HepG2 (cell line): ENCODE measurements at regions not wholly inside any gene's neighbourhood (a gene's known extent, or its start where the extent isn't known, plus 50 kb on each side); places are given as distances from the start of the nearest gene placed in this dataset.

ENCODE experiments used
- ATAC-seq: fragments of 200-7000 bp; cut with Tn5 transposase; 3 replicates; pipeline ENCODE4 v1.9.1; 2020; ENCODE audit warnings: mild to moderate bottlenecking, moderate library complexity
- BruUV-seq: library from RNA; stranded (reverse); fragments of 400-500 nt; replicated peaks from 2 replicates; lab custom pipeline; 2021; lab: Mats Ljungman, UMichigan
- CTCF ChIA-PET: fragments of 300-600 bp; formaldehyde crosslinking; extraction: SDS; loops from one replicate; lab custom pipeline; 2021; ENCODE audit warnings: low total read pairs, inconsistent platforms, low intra/inter-chr PET ratio; lab: Yijun Ruan, JAX
- POLR2A ChIA-PET: fragments of 350-600 bp; sonication (Branson Sonifier 250); formaldehyde crosslinking; loops from one replicate; lab custom pipeline; 2020; ENCODE audit warnings: antibody characterized with exemption, inconsistent platforms; lab: Yijun Ruan, JAX
- DNase-seq: peaks from one replicate; pipeline ENCODE4 v3.0.0-alpha.2; 2015; ENCODE audit warnings: low spot score
- FAIRE-seq: peaks from 3 replicates; lab custom pipeline; 2011; peaks lifted over from hg19 to GRCh38; lab: Jason Lieb, UNC
- H2AFZ ChIP-seq: one replicate; pipeline ENCODE4 v1.6.1; 2011; ENCODE audit warnings: low read length, inconsistent platforms
- H3K27ac ChIP-seq: fragments of 300-600 bp; 3 replicates; pipeline ENCODE4 v1.8.0; 2011; ENCODE audit warnings: mixed run types, mild to moderate bottlenecking, mixed read lengths, low read length, inconsistent platforms; ENCODE audit not compliant: insufficient read depth; ENCODE audit errors: extremely low read length
- H3K27me3 ChIP-seq, 2 experiments: fragments of 200-600 bp in 1 of 2; 2 replicates in 1 of 2; 3 replicates in 1 of 2; pipeline versions ENCODE4 v1.6.0 to v1.8.0; 2011; ENCODE audit warnings: low read length in 2 of 2, mild to moderate bottlenecking in 2 of 2, moderate library complexity in 2 of 2, inconsistent platforms in 1 of 2; ENCODE audit not compliant: insufficient read depth in 2 of 2, control insufficient read depth in 1 of 2
- H3K36me3 ChIP-seq, 2 experiments: fragments of 200-600 bp in 1 of 2; replicated peaks in 1 of 2; 2 replicates in 1 of 2; 3 replicates in 1 of 2; pipeline versions ENCODE4 v1.5.1 to v1.8.0; 2011; ENCODE audit warnings: low read length in 2 of 2, inconsistent platforms in 1 of 2; ENCODE audit not compliant: insufficient read depth in 2 of 2, control insufficient read depth in 1 of 2
- H3K4me1 ChIP-seq: 2 replicates; pipeline ENCODE4 v1.5.1; 2012; ENCODE audit warnings: low read length, inconsistent platforms; ENCODE audit not compliant: insufficient read depth
- H3K4me2 ChIP-seq: 2 replicates; pipeline ENCODE4 v1.6.0; 2011; ENCODE audit warnings: low read depth, low read length, inconsistent platforms
- H3K4me3 ChIP-seq, 3 experiments: fragments of 200-600 bp in 1 of 3; sonication (generic), shearing (Covaris generic) in 1 of 3; replicated peaks in 1 of 3; 2 replicates each; pipeline ENCODE4 v1.5.1; 2011 to 2016; ENCODE audit warnings: low read length in 3 of 3, inconsistent platforms in 2 of 3, low read depth in 2 of 3, mild to moderate bottlenecking in 2 of 3, control low read depth in 1 of 3, mixed read lengths in 1 of 3; ENCODE audit not compliant: insufficient read depth in 1 of 3
- H3K79me2 ChIP-seq: one replicate; pipeline ENCODE4 v1.6.1; 2011; ENCODE audit warnings: low read length, inconsistent platforms; ENCODE audit not compliant: insufficient read depth
- H3K9ac ChIP-seq: 2 replicates; pipeline ENCODE4 v1.6.0; 2011; ENCODE audit warnings: mild to moderate bottlenecking, low read depth, low read length, inconsistent platforms; ENCODE audit not compliant: insufficient read depth
- H3K9me3 ChIP-seq: 2 replicates; pipeline ENCODE4 v1.5.1; 2012; ENCODE audit warnings: mild to moderate bottlenecking, low read length
- H4K20me1 ChIP-seq: 2 replicates; pipeline ENCODE4 v1.6.0; 2011; ENCODE audit warnings: inconsistent platforms, mild to moderate bottlenecking, low read length, moderate library complexity; ENCODE audit not compliant: insufficient read depth
- AGO1 ChIP-seq: fragments of 200-400 bp; formaldehyde crosslinking; IDR thresholded peaks from 2 replicates; pipeline ENCODE4 v1.6.1; 2017; ENCODE audit warnings: mild to moderate bottlenecking, low read depth, low read length, moderate library complexity; ENCODE audit not compliant: poor library complexity, severe bottlenecking
- AGO2 ChIP-seq: fragments of 200-400 bp; formaldehyde crosslinking; optimal IDR thresholded peaks from 2 replicates; pipeline ENCODE3; 2017; ENCODE audit warnings: mild to moderate bottlenecking, low read depth, low read length, moderate library complexity
- BRD4 ChIP-seq: sonication (generic); formaldehyde crosslinking; IDR thresholded peaks from 2 replicates; pipeline ENCODE4 v1.4.0; 2020; ENCODE audit warnings: missing genetic modification reagents
- KLF12 ChIP-seq: sonication (generic); formaldehyde crosslinking; IDR thresholded peaks from 2 replicates; pipeline ENCODE4 v1.4.0; 2020; ENCODE audit warnings: missing genetic modification reagents, borderline replicate concordance
- NFYB ChIP-seq: sonication (generic); formaldehyde crosslinking; IDR thresholded peaks from 2 replicates; pipeline ENCODE4 v1.4.0; 2020; ENCODE audit warnings: missing genetic modification reagents
- NFYC ChIP-seq: IDR thresholded peaks from 2 replicates; pipeline ENCODE4 v1.6.1; 2016; ENCODE audit warnings: missing genetic modification reagents, missing compliant biosample characterization
- RAD21 ChIP-seq: fragments of 450-650 bp; formaldehyde crosslinking; IDR thresholded peaks from 2 replicates; pipeline ENCODE4 v1.5.0; 2020; ENCODE audit warnings: mild to moderate bottlenecking
- RBAK ChIP-seq: sonication (generic); formaldehyde crosslinking; IDR thresholded peaks from 2 replicates; pipeline ENCODE4 v1.5.1; 2020; ENCODE audit warnings: mild to moderate bottlenecking, missing genetic modification reagents
- RBM39 ChIP-seq: fragments of 200-400 bp; formaldehyde crosslinking; IDR thresholded peaks from one replicate; pipeline ENCODE4 v1.6.1; 2018; ENCODE audit warnings: antibody characterized with exemption, mild to moderate bottlenecking, low read depth, low read length; ENCODE audit not compliant: poor library complexity, severe bottlenecking
- TFDP1 ChIP-seq: IDR thresholded peaks from 2 replicates; pipeline ENCODE4 v1.6.1; 2016; ENCODE audit warnings: missing compliant biosample characterization, missing genetic modification reagents, borderline replicate concordance
- THAP11 ChIP-seq: IDR thresholded peaks from 2 replicates; pipeline ENCODE4 v1.6.1; 2016; ENCODE audit warnings: missing biosample characterization, missing genetic modification reagents
- XBP1 ChIP-seq: sonication (generic); formaldehyde crosslinking; IDR thresholded peaks from 2 replicates; pipeline ENCODE4 v1.5.0; 2020; ENCODE audit warnings: missing genetic modification reagents
- YEATS2 ChIP-seq: sonication (generic); formaldehyde crosslinking; IDR thresholded peaks from 2 replicates; pipeline ENCODE4 v1.4.0; 2020; ENCODE audit warnings: missing genetic modification reagents, borderline replicate concordance
- ZFP36L1 ChIP-seq: sonication (generic); formaldehyde crosslinking; IDR thresholded peaks from 2 replicates; pipeline ENCODE4 v1.8.0; 2022; ENCODE audit warnings: mild to moderate bottlenecking, missing genetic modification reagents, moderate library complexity
- ZKSCAN8 ChIP-seq: IDR thresholded peaks from 2 replicates; pipeline ENCODE4 v1.6.1; 2016; ENCODE audit warnings: borderline replicate concordance, missing genetic modification reagents, missing compliant biosample characterization
- ZNF143 ChIP-seq: sonication (generic); formaldehyde crosslinking; IDR thresholded peaks from 2 replicates; pipeline ENCODE4 v1.4.0; 2020; ENCODE audit warnings: missing genetic modification reagents
- ZNF253 ChIP-seq: sonication (generic); formaldehyde crosslinking; IDR thresholded peaks from 2 replicates; pipeline ENCODE4 v1.8.0; 2022; ENCODE audit warnings: mild to moderate bottlenecking, missing genetic modification reagents, borderline replicate concordance
- ZNF510 ChIP-seq: sonication (generic); formaldehyde crosslinking; IDR thresholded peaks from 2 replicates; pipeline ENCODE4 v1.4.0; 2020; ENCODE audit warnings: low read depth, mild to moderate bottlenecking, missing genetic modification reagents
- ZNF574 ChIP-seq: sonication (generic); formaldehyde crosslinking; IDR thresholded peaks from 2 replicates; pipeline ENCODE4 v1.4.0; 2020; ENCODE audit warnings: missing genetic modification reagents
- ZNF691 ChIP-seq: sonication (generic); formaldehyde crosslinking; IDR thresholded peaks from 2 replicates; pipeline ENCODE4 v1.4.0; 2020; ENCODE audit warnings: missing genetic modification reagents, low read depth, mild to moderate bottlenecking, borderline replicate concordance
- ZNF883 ChIP-seq: sonication (generic); formaldehyde crosslinking; IDR thresholded peaks from 2 replicates; pipeline ENCODE4 v1.5.1; 2020; ENCODE audit warnings: mild to moderate bottlenecking, missing genetic modification reagents; ENCODE audit errors: not compliant biosample characterization
- WGBS: methylation state at CpG from one replicate; pipeline ENCODE4 v1.1.6; 2017; ENCODE audit warnings: low lambda C conversion rate; 5-methylcytosine and 5-hydroxymethylcytosine counted together
- in situ Hi-C: cut with HindIII; loops from 2 replicates; pipeline ENCODE4 v1.10.0; 2017; ENCODE audit warnings: low pct_unique_long_range_greater_than_20kb; ENCODE audit not compliant: extremely low pct_ligation_motif_present
- intact Hi-C: fragments of 100-400 bp; cut with micrococcal nuclease; formaldehyde crosslinking; loops from one replicate; pipeline ENCODE4 v1.10.0; 2022; ENCODE audit not compliant: unreplicated experiment

- H3K9ac ChIP-seq = no peak overlapping the region
- H3K4me2 ChIP-seq = no peak overlapping the region
- H4K20me1 ChIP-seq = no peaks in the 10 kb centered on the region
- CTCF ChIA-PET = no interaction called here
- H2AFZ ChIP-seq = no peak overlapping the region
- intact Hi-C loops (no loop called here), in situ Hi-C loops (no loop called here)
- WGBS = 17% methylated on average over 2 of the region's 9 CpGs
- no peaks in the 10 kb centered on the region for H3K9me3 ChIP-seq
- H3K27ac ChIP-seq = no peak overlapping the region
- DNase-seq (no peak), FAIRE-seq (no peak), ATAC-seq (no peak)
- no peaks in the 10 kb centered on the region for H3K36me3 ChIP-seq
- H3K4me1 ChIP-seq = peaks cover 38% of the 10 kb centered on the region
- POLR2A ChIA-PET = no interaction called here
- H3K79me2 ChIP-seq = no peaks in the 10 kb centered on the region
- H3K27me3 ChIP-seq = peaks cover 2 to 46% of the 10 kb centered on the region in 2 experiments
- BruUV-seq = no TSS peak
- no peak overlapping the region for H3K4me3 ChIP-seq
- TF ChIP-seq TFDP1 (CRISPR knock-in tag) = no peak
- peak; percentile 41; the same call in 1 of the 2 replicates for TF ChIP-seq NFYC
- no peak for TF ChIP-seq ZFP36L1 (CRISPR knock-in tag)
- TF ChIP-seq RAD21 (CRISPR knock-in tag) = no peak
- TF ChIP-seq AGO2 = no peak
- TF ChIP-seq ZNF691 (CRISPR knock-in tag) = no peak
- no peak for TF ChIP-seq RBM39
- TF ChIP-seq XBP1 = no peak
- no peak for TF ChIP-seq AGO1
- peak; percentile 89; the same call in 1 of the 2 replicates for TF ChIP-seq RBAK (CRISPR knock-in tag)
- TF ChIP-seq YEATS2 = no peak
- TF ChIP-seq BRD4 (CRISPR knock-in tag) = no peak
- peak; percentile 29; the same call in 1 of the 2 replicates for TF ChIP-seq ZKSCAN8
- TF ChIP-seq THAP11 (CRISPR knock-in tag) = no peak
- no peak for TF ChIP-seq ZNF574
- TF ChIP-seq KLF12 = no peak
- no peak for TF ChIP-seq ZNF253 (CRISPR knock-in tag)
- TF ChIP-seq ZNF143 = no peak
- TF ChIP-seq ZNF883 (CRISPR knock-in tag) = no peak
- no peak for TF ChIP-seq ZNF510 (CRISPR knock-in tag)
- 0 out of 2 replicates have a peak, but pooled peaks have one; percentile 33 for TF ChIP-seq NFYB
Measured at GRCh38 chr12:124686370-124687173, 119.2 kb upstream of the NCOR2 start.
